BJ (cell line): ENCODE measurements at regions not wholly inside any gene's neighbourhood (a gene's known extent, or its start where the extent isn't known, plus 50 kb on each side); places are given as distances from the start of the nearest gene placed in this dataset.

Source experiments
- CTCF ChIA-PET: fragments of 350-600 bp; formaldehyde crosslinking; extraction: SDS; loops from one replicate; lab custom pipeline; 2021; ENCODE audit warnings: antibody characterized with exemption, inconsistent platforms; lab: Yijun Ruan, JAX
- POLR2A ChIA-PET: fragments of 300-600 bp; sonication (Branson Sonifier 250); formaldehyde crosslinking; extraction: SDS; loops from one replicate; lab custom pipeline; 2021; ENCODE audit warnings: antibody characterized with exemption; lab: Charles Lee
- DNase-seq: peaks from one replicate; pipeline ENCODE4 v3.0.0-alpha.2; 2011; ENCODE audit warnings: low read depth
- H3K27me3 ChIP-seq: 2 replicates; pipeline ENCODE4 v1.6.0; 2011; ENCODE audit warnings: low read length; ENCODE audit not compliant: control insufficient read depth, insufficient read depth
- H3K36me3 ChIP-seq: 2 replicates; pipeline ENCODE4 v1.5.1; 2011; ENCODE audit warnings: low read length; ENCODE audit not compliant: control insufficient read depth, insufficient read depth
- H3K4me3 ChIP-seq: 2 replicates; pipeline ENCODE4 v1.5.1; 2011; ENCODE audit warnings: low read depth, mild to moderate bottlenecking, control low read depth, low read length
- CTCF ChIP-seq: IDR thresholded peaks from 2 replicates; pipeline ENCODE4 v1.5.1; 2011; ENCODE audit warnings: low read depth, mild to moderate bottlenecking, control low read depth, inconsistent platforms, low read length, moderate library complexity; ENCODE audit not compliant: insufficient read depth

- Histone ChIP-seq H3K27me3 (no peaks in the 10 kb centered on the region), H3K4me3 (no peak overlapping the region), H3K36me3 (no peaks in the 10 kb centered on the region)
- TF ChIP-seq CTCF, result no peak
- no peak for DNase-seq
- ChIA-PET POLR2A (no interaction called here), CTCF (interaction anchor here (4.8 kb wide), 1 partner anchor 9 kb away, joined by 17 read pairs; no protein-coding TSS in a partner anchor)
Measured at GRCh38 chr16:73869126-73869525, 427.5 kb upstream of the PSMD7 start.

GRCh38 chr16:73864868-73865267, 431.7 kb upstream of the PSMD7 start:
- no peaks in the 10 kb centered on the region for H3K36me3 ChIP-seq
- DNase-seq, result no peak
- ChIA-PET POLR2A (no interaction called here), CTCF (interaction anchor here (1.3 kb wide), 1 partner anchor 9 kb away, joined by 4 read pairs; no protein-coding TSS in a partner anchor)
- no peaks in the 10 kb centered on the region for H3K27me3 ChIP-seq
- no peak overlapping the region for H3K4me3 ChIP-seq
- TF ChIP-seq CTCF, result no peak

GRCh38 chr16:73858326-73858725, 438.3 kb upstream of the PSMD7 start:
- Histone ChIP-seq H3K4me3 (no peak overlapping the region), H3K27me3 (no peaks in the 10 kb centered on the region), H3K36me3 (no peaks in the 10 kb centered on the region)
- CTCF ChIA-PET, result no interaction called here
- no peak for TF ChIP-seq CTCF
- no peak for DNase-seq
- POLR2A ChIA-PET, result no interaction called here

- H3K4me3 ChIP-seq, result no peak overlapping the region
- no peaks in the 10 kb centered on the region for H3K27me3 ChIP-seq
- POLR2A ChIA-PET, result no interaction called here
- CTCF ChIA-PET, result interaction anchor here (0.6 kb wide), 1 partner anchor 1369 kb away, joined by 3 read pairs; no protein-coding TSS in a partner anchor
- no peak for TF ChIP-seq CTCF
- DNase-seq, result no peak
- no peaks in the 10 kb centered on the region for H3K36me3 ChIP-seq
Measured at GRCh38 chr16:73853968-73854367, 442.6 kb upstream of the PSMD7 start.

GRCh38 chr16:73852561-73852960, 444.1 kb upstream of the PSMD7 start:
- ChIA-PET POLR2A (no interaction called here), CTCF (no interaction called here)
- TF ChIP-seq CTCF, result no peak
- no peak overlapping the region for H3K4me3 ChIP-seq
- no peaks in the 10 kb centered on the region for H3K36me3 ChIP-seq
- DNase-seq, result no peak
- no peaks in the 10 kb centered on the region for H3K27me3 ChIP-seq
